HG02759 (cell line): ENCODE measurements at regions not wholly inside any gene's neighbourhood (a gene's known extent, or its start where the extent isn't known, plus 50 kb on each side); places are given as distances from the start of the nearest gene placed in this dataset.

Source experiments
- ATAC-seq: cut with Tn5 transposase; IDR thresholded peaks from one replicate; pipeline ENCODE4 v1.9.1; 2021; ENCODE audit warnings: mild to moderate bottlenecking, moderate library complexity; ENCODE audit not compliant: unreplicated experiment

DNA sequence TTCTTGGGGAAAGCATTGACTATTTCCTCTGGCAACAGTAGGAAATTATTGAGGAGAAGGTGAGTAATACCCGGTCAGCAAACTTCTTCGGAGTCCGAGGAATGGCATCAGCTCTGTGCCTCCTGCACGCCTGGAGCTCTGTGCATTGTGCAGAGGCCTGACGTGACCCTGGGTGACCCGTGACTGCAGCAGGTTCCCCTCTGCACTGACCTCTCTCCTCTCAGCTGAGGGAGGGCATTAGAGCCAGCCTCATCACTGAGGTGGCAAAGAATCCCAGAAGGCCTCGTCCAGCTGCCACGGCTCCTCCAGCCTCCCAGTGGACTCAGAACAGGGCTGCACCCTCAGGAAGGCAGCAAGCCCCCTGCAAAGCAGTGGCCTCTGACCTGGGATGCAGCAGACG is 502.9 kb downstream of the CD83 start:
- ATAC-seq = no peak

GRCh38 chr6:14621518-14621917 is 503.9 kb downstream of the CD83 start:
- ATAC-seq = no peak

- ATAC-seq = no peak
Measured at GRCh38 chr6:14622085-14622484, 504.5 kb downstream of the CD83 start.

GRCh38 chr6:14622909-14623505 is 505.4 kb downstream of the CD83 start:
- ATAC-seq = no peak

GRCh38 chr6:14625173-14625895 is 507.8 kb downstream of the CD83 start:
- no peak for ATAC-seq

DNA sequence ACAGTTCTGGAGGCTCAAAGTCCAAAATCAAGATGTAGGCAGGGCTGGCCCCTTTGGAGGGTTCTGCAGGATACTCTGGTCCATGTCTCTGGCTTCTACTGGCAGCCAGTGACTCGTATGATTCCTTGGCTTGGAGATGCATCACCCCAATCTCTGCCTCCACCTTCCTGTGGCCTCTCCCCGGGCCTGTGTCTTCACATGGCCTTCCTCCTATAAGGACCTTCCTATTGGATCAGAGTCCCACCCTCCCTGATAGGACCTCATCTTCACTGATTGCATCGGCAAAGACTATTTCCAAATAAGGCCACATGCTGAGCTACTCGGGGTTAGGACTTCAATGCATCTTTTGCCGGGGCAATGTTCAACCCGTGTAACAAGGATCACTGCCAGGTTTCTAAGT is 509.0 kb downstream of the CD83 start:
- ATAC-seq = no peak

GRCh38 chr6:14630016-14630415 is 512.4 kb downstream of the CD83 start:
- no peak for ATAC-seq

DNA sequence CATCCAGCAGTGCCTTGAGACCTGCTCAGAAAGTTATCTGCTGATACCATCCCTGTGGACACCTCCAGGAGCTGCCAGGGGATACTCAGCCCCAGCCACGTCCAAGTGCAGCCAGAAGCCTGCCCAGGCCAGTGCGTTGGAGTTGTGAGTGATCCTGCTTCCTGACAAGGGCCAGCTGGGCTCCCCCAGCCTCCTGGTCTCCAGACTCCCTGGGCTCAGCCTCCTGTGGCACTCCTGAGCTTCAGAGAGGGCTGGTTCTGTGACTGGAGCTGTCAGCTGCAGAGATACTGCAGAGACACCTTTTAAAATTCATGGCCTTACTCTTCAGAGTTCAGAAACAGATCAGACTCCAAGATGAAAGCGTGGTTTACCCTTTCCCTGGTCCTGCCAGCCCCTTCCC is 515.9 kb downstream of the CD83 start:
- no peak for ATAC-seq

GRCh38 chr6:14634072-14634471 is 516.5 kb downstream of the CD83 start:
- ATAC-seq = no peak

DNA sequence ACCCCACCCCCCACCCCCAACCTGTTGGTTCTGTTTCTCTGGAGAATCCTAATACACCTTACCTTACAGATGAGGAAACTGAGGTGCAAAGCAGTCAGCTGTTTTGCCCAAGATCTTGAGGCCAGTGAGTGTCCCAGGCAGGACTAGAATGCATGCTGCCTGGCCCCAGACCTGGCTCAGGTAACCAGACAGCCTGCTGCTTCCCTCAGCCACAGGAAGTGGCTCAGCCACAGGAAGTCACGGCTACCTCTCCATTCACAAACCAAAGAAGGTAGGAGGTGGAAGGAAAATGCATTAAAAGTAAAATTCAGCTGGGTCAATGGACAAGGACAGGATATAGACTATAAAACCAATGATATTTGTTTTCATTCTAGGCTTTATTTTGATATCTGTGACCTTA is 517.6 kb downstream of the CD83 start:
- no peak for ATAC-seq

DNA sequence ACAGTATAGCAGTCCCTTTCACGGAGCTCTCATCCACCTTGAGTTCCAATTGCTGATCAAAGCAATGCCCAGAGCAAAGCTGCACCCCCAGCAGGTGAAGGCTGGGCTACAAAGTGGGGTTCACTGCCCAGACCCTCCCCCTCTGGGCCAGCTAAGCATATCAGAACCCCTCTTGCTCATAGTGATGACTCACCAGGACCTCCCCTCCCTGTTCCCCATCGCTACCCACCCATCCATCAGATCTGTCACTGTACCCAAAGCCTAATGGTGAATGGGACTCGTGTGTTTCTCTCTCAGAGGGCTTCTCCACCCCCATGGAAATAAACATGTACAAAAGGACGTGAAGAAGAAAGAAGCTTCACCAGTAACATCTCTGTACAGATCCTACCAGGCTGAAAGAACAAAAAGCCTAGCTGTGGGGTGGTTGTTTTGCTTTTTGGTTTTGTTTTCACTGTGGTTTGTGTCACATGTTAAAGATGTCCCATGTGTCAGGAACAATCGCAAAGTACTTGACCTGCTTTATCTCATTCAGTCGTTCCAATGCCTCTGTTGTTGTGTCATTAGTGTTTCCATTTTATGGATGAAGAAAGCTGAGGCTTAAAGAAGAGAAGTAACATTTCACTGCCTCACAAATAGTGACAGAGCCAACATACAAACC is 518.5 kb downstream of the CD83 start:
- peak; percentile 54 for ATAC-seq

GRCh38 chr6:14638435-14638905 is 520.9 kb downstream of the CD83 start:
- ATAC-seq = no peak

- ATAC-seq = peak; percentile 41
Measured at GRCh38 chr6:14638906-14639761, 521.6 kb downstream of the CD83 start.

GRCh38 chr6:14639983-14640599 is 522.5 kb downstream of the CD83 start:
- no peak for ATAC-seq

DNA sequence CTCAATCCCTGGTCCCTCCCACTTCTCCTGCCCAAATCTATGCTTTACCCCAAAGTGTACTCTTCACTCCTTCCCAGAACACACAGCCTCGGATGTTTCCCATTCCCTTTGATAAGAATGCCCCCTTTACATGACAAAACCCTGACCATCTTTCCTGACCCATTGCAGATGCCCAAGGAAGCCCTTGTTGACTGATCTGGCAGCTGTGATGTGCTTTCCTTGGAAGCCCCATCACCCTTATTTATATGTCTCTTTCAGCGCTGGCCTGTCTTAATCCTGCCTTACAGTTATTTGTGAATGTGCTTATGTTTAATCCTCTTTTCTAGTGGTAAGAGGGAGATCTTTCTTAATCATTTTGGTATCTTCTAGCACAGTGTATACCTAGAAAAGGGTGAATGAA is 523.1 kb downstream of the CD83 start:
- ATAC-seq = no peak

DNA sequence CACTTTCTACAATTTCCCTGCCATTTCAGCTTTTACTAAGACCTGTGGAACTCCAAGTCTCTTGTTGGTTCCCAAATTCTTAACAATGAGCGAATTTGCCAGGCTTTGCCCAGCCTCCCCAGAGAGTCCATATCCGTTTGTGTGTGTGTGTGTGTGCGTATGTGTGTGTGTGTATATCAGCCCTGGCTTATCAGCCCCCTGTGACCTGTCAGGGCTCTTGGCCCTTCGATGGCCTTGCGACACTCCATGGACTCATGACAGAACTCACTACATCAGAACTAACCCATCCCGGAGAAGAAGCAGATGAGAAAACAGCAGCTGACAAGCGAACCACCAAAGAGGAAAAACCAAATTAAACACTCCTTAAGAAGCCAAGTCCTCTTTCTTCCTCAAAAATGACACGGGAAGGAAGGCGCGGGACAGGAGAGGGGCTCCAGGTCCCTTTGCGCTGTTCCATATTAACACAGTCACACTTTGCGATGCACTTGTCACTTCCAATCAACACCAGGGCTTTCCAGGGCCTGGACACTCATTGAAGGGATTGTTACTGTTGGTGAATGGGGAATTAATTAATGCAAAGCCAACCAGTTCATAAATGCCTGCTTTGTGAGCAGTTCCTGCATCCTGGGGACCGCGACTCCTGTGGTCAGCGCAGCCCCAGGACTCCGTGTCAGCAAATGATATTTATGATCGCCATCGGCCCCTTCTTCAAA is 524.0 kb downstream of the CD83 start:
- no peak for ATAC-seq

- no peak for ATAC-seq
Measured at GRCh38 chr6:14642136-14642505, 524.5 kb downstream of the CD83 start.

DNA sequence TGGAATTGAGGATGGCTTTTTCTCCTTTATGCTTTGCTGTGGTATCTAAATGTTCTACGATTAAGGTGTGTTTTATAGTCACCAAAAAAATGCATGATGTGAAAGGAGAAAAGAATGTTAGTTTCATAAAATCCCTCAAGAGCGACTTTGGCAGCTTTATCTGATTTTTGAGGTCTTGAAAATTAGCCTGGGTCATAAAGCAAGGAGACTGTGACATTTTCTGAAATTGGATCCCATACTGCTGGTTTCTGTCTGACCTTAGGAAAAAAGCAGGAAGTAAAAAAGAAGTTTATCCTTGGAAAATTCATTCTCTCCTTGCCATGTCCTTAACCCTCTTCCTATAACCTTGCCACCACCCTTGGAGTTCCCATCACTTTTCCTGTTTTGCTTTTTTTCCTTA is 525.3 kb downstream of the CD83 start:
- no peak for ATAC-seq

DNA sequence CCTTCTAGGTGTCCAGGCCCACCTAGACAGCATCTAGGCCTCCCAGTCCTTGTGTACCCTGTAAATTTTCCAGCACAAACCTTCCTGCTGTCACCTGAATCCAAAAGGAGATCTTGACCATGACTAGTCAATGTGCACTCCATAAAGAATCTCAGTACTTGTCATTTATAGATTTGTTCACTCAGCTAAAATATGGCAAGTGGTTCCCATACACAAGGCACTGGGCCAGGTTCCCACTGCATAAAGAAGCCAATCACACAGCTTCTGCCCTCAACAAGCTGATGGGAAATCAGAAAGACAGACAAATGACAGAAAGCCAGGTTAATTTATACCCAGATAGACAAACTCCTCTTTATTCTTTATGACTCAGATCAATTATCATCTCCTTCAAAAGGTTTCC is 526.8 kb downstream of the CD83 start:
- no peak for ATAC-seq

DNA sequence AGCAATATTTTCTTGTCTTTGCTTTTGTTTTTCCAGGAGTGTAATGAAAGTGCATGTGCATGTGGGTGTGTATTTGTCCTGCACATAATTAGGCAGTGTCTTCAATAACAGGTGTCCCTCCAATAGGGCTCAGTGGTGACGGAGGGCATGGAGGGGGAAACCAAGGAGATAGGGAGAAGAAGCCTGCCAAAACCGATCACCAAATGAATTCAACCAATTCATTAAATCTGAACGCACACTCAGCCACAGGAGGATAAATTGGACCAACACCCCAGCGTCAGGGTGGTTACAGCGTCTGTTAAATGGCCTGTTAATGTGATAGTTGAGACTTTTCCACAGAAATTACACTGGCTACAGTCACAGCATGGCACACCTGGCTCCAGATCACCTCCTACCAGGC is 527.6 kb downstream of the CD83 start:
- ATAC-seq = no peak
